HG03045 (cell line): ENCODE measurements at regions not wholly inside any gene's neighbourhood (a gene's known extent, or its start where the extent isn't known, plus 50 kb on each side); places are given as distances from the start of the nearest gene placed in this dataset.

Experiments
- ATAC-seq: cut with Tn5 transposase; IDR thresholded peaks from one replicate; pipeline ENCODE4 v1.9.1; 2021; ENCODE audit warnings: mild to moderate bottlenecking, moderate library complexity; ENCODE audit not compliant: unreplicated experiment

GRCh38 chr3:177590826-177591225 lies 393.5 kb upstream of the TBL1XR1 start:
- ATAC-seq, result no peak

GRCh38 chr3:177591379-177591778 lies 394.1 kb upstream of the TBL1XR1 start:
- ATAC-seq, result peak; percentile 60

GRCh38 chr3:177594096-177594495 lies 396.8 kb upstream of the TBL1XR1 start:
- ATAC-seq, result no peak

- ATAC-seq, result no peak
Measured at GRCh38 chr3:177595530-177596188, 398.4 kb upstream of the TBL1XR1 start.

GRCh38 chr3:177596248-177596815 lies 399.1 kb upstream of the TBL1XR1 start:
- no peak for ATAC-seq

- ATAC-seq, result no peak
Measured at GRCh38 chr3:177596816-177597271, 399.6 kb upstream of the TBL1XR1 start.

- ATAC-seq, result peak; percentile 55
Measured at GRCh38 chr3:177597311-177598096, 400.2 kb upstream of the TBL1XR1 start.

GRCh38 chr3:177598097-177598833 lies 401.0 kb upstream of the TBL1XR1 start:
- ATAC-seq, result no peak

GRCh38 chr3:177599326-177599725 lies 402.0 kb upstream of the TBL1XR1 start:
- no peak for ATAC-seq

GRCh38 chr3:177599837-177600236 lies 402.6 kb upstream of the TBL1XR1 start:
- ATAC-seq, result no peak

GRCh38 chr3:177600411-177600810 lies 403.1 kb upstream of the TBL1XR1 start:
- no peak for ATAC-seq

- no peak for ATAC-seq
Measured at GRCh38 chr3:177601152-177601551, 403.9 kb upstream of the TBL1XR1 start.

GRCh38 chr3:177602601-177603147 lies 405.4 kb upstream of the TBL1XR1 start:
- no peak for ATAC-seq

- no peak for ATAC-seq
Measured at GRCh38 chr3:177603148-177603603, 405.9 kb upstream of the TBL1XR1 start.

GRCh38 chr3:177604181-177604580 lies 406.9 kb upstream of the TBL1XR1 start:
- ATAC-seq, result no peak

GRCh38 chr3:177606891-177607290 lies 409.6 kb upstream of the TBL1XR1 start:
- no peak for ATAC-seq

GRCh38 chr3:177607589-177607988 lies 410.3 kb upstream of the TBL1XR1 start:
- ATAC-seq, result no peak

- no peak for ATAC-seq
Measured at GRCh38 chr3:177608443-177608842, 411.2 kb upstream of the TBL1XR1 start.

- ATAC-seq, result no peak
Measured at GRCh38 chr3:177609613-177610012, 412.3 kb upstream of the TBL1XR1 start.

GRCh38 chr3:177610262-177610661 lies 413.0 kb upstream of the TBL1XR1 start:
- no peak for ATAC-seq
